Upper lobe of right lung (tissue), 1 donor: ENCODE measurements at regions not wholly inside any gene's neighbourhood (a gene's known extent, or its start where the extent isn't known, plus 50 kb on each side); places are given as distances from the start of the nearest gene placed in this dataset.

Source experiments
- ATAC-seq: fragments of 200-7000 bp; cut with Tn5 transposase; one replicate; pipeline ENCODE4 v1.9.1; 2020; ENCODE audit warnings: mild to moderate bottlenecking, moderate library complexity
- DNase-seq: peaks from one replicate; pipeline ENCODE4 v3.0.0-alpha.2; 2020
- H3K27ac ChIP-seq: fragments of 200-600 bp; one replicate; pipeline ENCODE4 v1.8.0; 2022
- H3K27me3 ChIP-seq: fragments of 200-600 bp; one replicate; pipeline ENCODE4 v1.8.0; 2022; ENCODE audit warnings: mild to moderate bottlenecking
- H3K36me3 ChIP-seq: fragments of 200-600 bp; one replicate; pipeline ENCODE4 v1.8.0; 2022
- H3K4me1 ChIP-seq: fragments of 200-600 bp; one replicate; pipeline ENCODE4 v1.8.0; 2022
- H3K4me3 ChIP-seq: fragments of 200-600 bp; one replicate; pipeline ENCODE4 v1.8.0; 2022; ENCODE audit warnings: mild to moderate bottlenecking
- H3K9me3 ChIP-seq: fragments of 200-600 bp; one replicate; pipeline ENCODE4 v1.8.0; 2022
- CTCF ChIP-seq: fragments of 200-600 bp; IDR thresholded peaks from one replicate; pipeline ENCODE4 v1.8.0; 2022; ENCODE audit warnings: antibody characterized with exemption
- intact Hi-C: fragments of 100-400 bp; cut with DNase I; formaldehyde crosslinking; loops from one replicate; pipeline ENCODE4 v1.11.0; 2022
- donor health status: DM: no; HTN: yes; CAD: no; lungs with severe emphysema.

GRCh38 chr2:40625849-40626248 is 174.0 kb upstream of the SLC8A1 start:
- Histone ChIP-seq H3K4me1 (no peaks in the 10 kb centered on the region), H3K27ac (no peak overlapping the region), H3K36me3 (no peaks in the 10 kb centered on the region), H3K4me3 (no peak overlapping the region), H3K9me3 (no peaks in the 10 kb centered on the region), H3K27me3 (no peaks in the 10 kb centered on the region)
- DNase-seq (no peak), ATAC-seq (no peak)
- TF ChIP-seq CTCF: no peak
- intact Hi-C loops: no loop called here

GRCh38 chr2:40628556-40628955 is 176.7 kb upstream of the SLC8A1 start:
- no peaks in the 10 kb centered on the region for H3K9me3 ChIP-seq
- no peak for DNase-seq
- TF ChIP-seq CTCF: no peak

GRCh38 chr2:40629768-40630434 is 178.0 kb upstream of the SLC8A1 start:
- intact Hi-C loops: no loop called here
- Histone ChIP-seq H3K4me3 (no peak overlapping the region), H3K4me1 (no peaks in the 10 kb centered on the region), H3K27ac (no peak overlapping the region), H3K9me3 (no peaks in the 10 kb centered on the region), H3K36me3 (no peaks in the 10 kb centered on the region), H3K27me3 (no peaks in the 10 kb centered on the region)
- no peak for TF ChIP-seq CTCF
- DNase-seq (no peak), ATAC-seq (no peak)

More at GRCh38 chr2:40628556-40628955, 176.7 kb upstream of the SLC8A1 start:
- H3K27me3 ChIP-seq: no peaks in the 10 kb centered on the region
- intact Hi-C loops: no loop called here
- no peaks in the 10 kb centered on the region for H3K4me1 ChIP-seq
- ATAC-seq: no peak
- H3K4me3 ChIP-seq: no peak overlapping the region
- H3K36me3 ChIP-seq: no peaks in the 10 kb centered on the region
- H3K27ac ChIP-seq: no peak overlapping the region

GRCh38 chr2:40639320-40639719 is 187.4 kb upstream of the SLC8A1 start:
- Histone ChIP-seq H3K27ac (no peak overlapping the region), H3K4me1 (no peaks in the 10 kb centered on the region), H3K27me3 (no peaks in the 10 kb centered on the region), H3K36me3 (no peaks in the 10 kb centered on the region), H3K9me3 (no peaks in the 10 kb centered on the region), H3K4me3 (no peak overlapping the region)
- ATAC-seq (peak; percentile 22), DNase-seq (no peak)
- intact Hi-C loops: no loop called here
- no peak for TF ChIP-seq CTCF

GRCh38 chr2:40642237-40642636 is 190.3 kb upstream of the SLC8A1 start:
- Histone ChIP-seq H3K4me1 (no peaks in the 10 kb centered on the region), H3K4me3 (no peak overlapping the region), H3K27me3 (no peaks in the 10 kb centered on the region), H3K9me3 (no peaks in the 10 kb centered on the region), H3K27ac (no peak overlapping the region), H3K36me3 (no peaks in the 10 kb centered on the region)
- TF ChIP-seq CTCF: no peak
- ATAC-seq (no peak), DNase-seq (no peak)
- intact Hi-C loops: no loop called here

- no peaks in the 10 kb centered on the region for H3K36me3 ChIP-seq
- intact Hi-C loops: no loop called here
- no peak overlapping the region for H3K4me3 ChIP-seq
- no peak overlapping the region for H3K27ac ChIP-seq
- ATAC-seq (no peak), DNase-seq (no peak)
- no peaks in the 10 kb centered on the region for H3K9me3 ChIP-seq
- H3K27me3 ChIP-seq: no peaks in the 10 kb centered on the region
- no peaks in the 10 kb centered on the region for H3K4me1 ChIP-seq
- no peak for TF ChIP-seq CTCF
Measured at GRCh38 chr2:40642726-40643125, 190.8 kb upstream of the SLC8A1 start.
